A549 (cell line): ENCODE measurements at regions not wholly inside any gene's neighbourhood (a gene's known extent, or its start where the extent isn't known, plus 50 kb on each side); places are given as distances from the start of the nearest gene placed in this dataset.

Source experiments
- ATAC-seq, 2 experiments: fragments of 200-7000 bp in 1 of 2; fragments of >200 bp in 1 of 2; cut with Nextera tagmentation in 1 of 2; cut with Tn5 transposase in 1 of 2; 3 replicates each; pipeline versions ENCODE4 v1.8.0 to v1.9.1; 2018 to 2020; ENCODE audit warnings: mild to moderate bottlenecking in 1 of 2, moderate library complexity in 1 of 2
- CTCF ChIA-PET: fragments of 300-600 bp; sonication (Branson Sonifier 250); formaldehyde crosslinking; extraction: SDS; loops from one replicate; lab custom pipeline; 2021; ENCODE audit warnings: antibody characterized with exemption, inconsistent platforms; lab: Yijun Ruan, JAX
- POLR2A ChIA-PET: fragments of 350-600 bp; formaldehyde crosslinking; extraction: SDS; loops from one replicate; lab custom pipeline; 2021; ENCODE audit warnings: antibody characterized with exemption, inconsistent platforms; lab: Yijun Ruan, JAX
- DNase-seq, 2 experiments: peaks; one replicate each; pipeline versions ENCODE4 v3.0.0 to v3.0.0-alpha.2; 2011 to 2016; ENCODE audit warnings: low read depth in 1 of 2, low spot score in 1 of 2
- FAIRE-seq: peaks from 2 replicates; lab custom pipeline; 2011; peaks lifted over from hg19 to GRCh38; lab: Jason Lieb, UNC
- H3K27ac ChIP-seq, 2 experiments: fragments of >200 bp; sonication (Bioruptor Twin); formaldehyde crosslinking; 3 replicates each; pipeline ENCODE4 v1.5.1; 2016 to 2017
- H3K4me1 ChIP-seq: fragments of >200 bp; sonication (Bioruptor Twin); formaldehyde crosslinking; 3 replicates; pipeline ENCODE4 v1.6.1; 2016
- H3K4me2 ChIP-seq: fragments of >200 bp; sonication (Bioruptor Twin); formaldehyde crosslinking; 3 replicates; pipeline ENCODE4 v1.6.1; 2016
- H3K4me3 ChIP-seq: fragments of >200 bp; sonication (Bioruptor Twin); formaldehyde crosslinking; 3 replicates; pipeline ENCODE4 v1.5.1; 2016
- H3K9me3 ChIP-seq: fragments of >200 bp; sonication (Bioruptor Twin); formaldehyde crosslinking; 3 replicates; pipeline ENCODE4 v1.6.1; 2016
- CEBPB ChIP-seq, 2 experiments: fragments of >200 bp in 1 of 2; sonication (Bioruptor Twin) in 1 of 2; formaldehyde crosslinking in 1 of 2; IDR thresholded peaks; 2 replicates each; pipeline ENCODE4 v1.6.1; 2012 to 2016
- CHD2 ChIP-seq: fragments of 150-350 bp; IDR thresholded peaks from 2 replicates; pipeline ENCODE4 v1.6.1; 2014; ENCODE audit warnings: low read length; ENCODE audit not compliant: partially characterized antibody
- CTCF ChIP-seq: fragments of >200 bp; sonication (Bioruptor Twin); formaldehyde crosslinking; IDR thresholded peaks from 3 replicates; pipeline ENCODE4 v1.5.1; 2016
- EHF ChIP-seq: fragments of 250-450 bp; sonication (Bioruptor Pico); IDR thresholded peaks from 2 replicates; pipeline ENCODE4 v1.5.0; 2020; ENCODE audit warnings: mild to moderate bottlenecking
- ELK1 ChIP-seq: fragments of 150-350 bp; IDR thresholded peaks from 2 replicates; pipeline ENCODE4 v1.6.1; 2014; ENCODE audit warnings: low read depth, mild to moderate bottlenecking, low read length
- FOXS1 ChIP-seq: fragments of 250-450 bp; sonication (Bioruptor Pico); IDR thresholded peaks from 2 replicates; pipeline ENCODE4 v1.5.0; 2020; ENCODE audit warnings: mild to moderate bottlenecking, moderate library complexity
- GATA3 ChIP-seq: IDR thresholded peaks from 2 replicates; pipeline ENCODE4 v1.6.1; 2012; ENCODE audit warnings: borderline replicate concordance
- HOXB13 ChIP-seq: fragments of 250-450 bp; sonication (Bioruptor Pico); IDR thresholded peaks from 2 replicates; pipeline ENCODE4 v1.5.0; 2020; ENCODE audit warnings: low read depth, mild to moderate bottlenecking, moderate library complexity
- HOXB5 ChIP-seq: fragments of 250-450 bp; sonication (Bioruptor Pico); IDR thresholded peaks from 2 replicates; pipeline ENCODE4 v1.5.0; 2020; ENCODE audit warnings: mild to moderate bottlenecking, moderate library complexity
- JUN ChIP-seq, 2 experiments: fragments of >200 bp; sonication (Bioruptor Twin); formaldehyde crosslinking; IDR thresholded peaks; 2 replicates in 1 of 2; 3 replicates in 1 of 2; pipeline ENCODE4 v1.6.1; 2016 to 2017
- KDM5A ChIP-seq: fragments of 200-600 bp; sonication (generic); IDR thresholded peaks from 2 replicates; pipeline ENCODE4 v1.6.1; 2016; ENCODE audit warnings: antibody characterized with exemption, mild to moderate bottlenecking
- MAZ ChIP-seq: fragments of 150-350 bp; IDR thresholded peaks from 2 replicates; pipeline ENCODE4 v1.6.1; 2014; ENCODE audit warnings: antibody characterized with exemption, low read depth, low read length, borderline replicate concordance
- NFE2L2 ChIP-seq: fragments of 150-350 bp; conservative IDR thresholded peaks from 2 replicates; pipeline ENCODE4 v1.6.1; 2014; ENCODE audit warnings: low read length
- PHF8 ChIP-seq: fragments of 200-600 bp; sonication (generic); IDR thresholded peaks from 2 replicates; pipeline ENCODE4 v1.6.1; 2016; ENCODE audit warnings: low read depth, mild to moderate bottlenecking, antibody characterized with exemption, moderate library complexity, borderline replicate concordance
- POLR2AphosphoS2 ChIP-seq: conservative IDR thresholded peaks from 2 replicates; pipeline ENCODE4 v1.6.1; 2012; ENCODE audit warnings: low read length, improper control_type of control experiment, inconsistent platforms
- RFX5 ChIP-seq: fragments of 450-650 bp; IDR thresholded peaks from 2 replicates; pipeline ENCODE4 v1.7.1; 2014; ENCODE audit warnings: antibody characterized with exemption, mild to moderate bottlenecking, moderate library complexity
- SREBF2 ChIP-seq: fragments of 450-650 bp; IDR thresholded peaks from 2 replicates; pipeline ENCODE4 v1.6.1; 2014; ENCODE audit warnings: mild to moderate bottlenecking, moderate library complexity
- USF2 ChIP-seq: fragments of 450-650 bp; IDR thresholded peaks from 2 replicates; pipeline ENCODE4 v1.6.1; 2014; ENCODE audit warnings: antibody characterized with exemption
- ZFP36 ChIP-seq: fragments of 450-650 bp; IDR thresholded peaks from 2 replicates; pipeline ENCODE4 v1.6.1; 2014; ENCODE audit warnings: borderline replicate concordance; ENCODE audit not compliant: partially characterized antibody
- WGBS: methylation state at CpG from one replicate; pipeline ENCODE4 v1.1.6; 2017; ENCODE audit errors: missing lambda C conversion rate; 5-methylcytosine and 5-hydroxymethylcytosine counted together

GRCh38 chr3:107130089-107130700 lies 247.0 kb upstream of the CCDC54 start:
- H3K27ac ChIP-seq: no peak overlapping the region
- FAIRE-seq (no peak), DNase-seq (no peak), ATAC-seq (no peak)
- no peak overlapping the region for H3K4me3 ChIP-seq
- no peak for TF ChIP-seq GATA3
- TF ChIP-seq FOXS1: no peak
- no peak for TF ChIP-seq JUN (IDR thresholded peaks at IDR 0.05)
- no peak for TF ChIP-seq CHD2
- TF ChIP-seq KDM5A: no peak
- no peak for TF ChIP-seq POLR2AphosphoS2
- H3K4me1 ChIP-seq: no peaks in the 10 kb centered on the region
- 40% methylated on average over 6 of the region's 6 CpGs for WGBS
- CTCF ChIA-PET: no interaction called here
- POLR2A ChIA-PET: no interaction called here
- H3K9me3 ChIP-seq: 0 out of 3 replicates have a peak, but pooled peaks cover 2% of the 10 kb centered on the region
- no peak overlapping the region for H3K4me2 ChIP-seq

- ATAC-seq (no peak), DNase-seq (no peak), FAIRE-seq (no peak)
- ChIA-PET CTCF (interaction anchor here (1.6 kb wide), 1 partner anchor 14 kb away, joined by 8 read pairs; no protein-coding TSS in a partner anchor), POLR2A (no interaction called here)
- Histone ChIP-seq H3K4me3 (no peak overlapping the region), H3K4me1 (no peaks in the 10 kb centered on the region), H3K27ac (no peak overlapping the region), H3K4me2 (no peak overlapping the region), H3K9me3 (0 out of 3 replicates have a peak, but pooled peaks cover 2% of the 10 kb centered on the region)
- 68% methylated on average over 11 of the region's 11 CpGs for WGBS
- no peak for TF ChIP-seq SREBF2
- no peak for TF ChIP-seq PHF8
Observed at GRCh38 chr3:107132674-107133073, 244.6 kb upstream of the CCDC54 start.

- FAIRE-seq (no peak), ATAC-seq (no peak), DNase-seq (no peak)
- Histone ChIP-seq H3K4me1 (no peaks in the 10 kb centered on the region), H3K4me3 (no peak overlapping the region), H3K9me3 (no peaks in the 10 kb centered on the region), H3K27ac (no peak overlapping the region), H3K4me2 (no peak overlapping the region)
- TF ChIP-seq CTCF (no peak), HOXB5 (CRISPR knock-in tag) (no peak), ZFP36 (no peak), CEBPB (IDR thresholded peaks at IDR 0.05) (no peak), NFE2L2 (no peak), ELK1 (no peak), HOXB13 (CRISPR knock-in tag) (no peak), MAZ (no peak), USF2 (no peak), EHF (CRISPR knock-in tag) (no peak), RFX5 (no peak)
- CTCF ChIA-PET: no interaction called here
- 42% methylated on average over 3 of the region's 3 CpGs for WGBS
- POLR2A ChIA-PET: no interaction called here
Observed at GRCh38 chr3:107133891-107134290, 243.3 kb upstream of the CCDC54 start.
